ENCODE measurements at regions not wholly inside any gene's neighbourhood (a gene's known extent, or its start where the extent isn't known, plus 50 kb on each side); places are given as distances from the start of the nearest gene placed in this dataset.
"Not testable (repeated sequence)": the region's sequence is repeated elsewhere in the genome, so short reads cannot be mapped to it uniquely, and the experiment has no call there.

DNA sequence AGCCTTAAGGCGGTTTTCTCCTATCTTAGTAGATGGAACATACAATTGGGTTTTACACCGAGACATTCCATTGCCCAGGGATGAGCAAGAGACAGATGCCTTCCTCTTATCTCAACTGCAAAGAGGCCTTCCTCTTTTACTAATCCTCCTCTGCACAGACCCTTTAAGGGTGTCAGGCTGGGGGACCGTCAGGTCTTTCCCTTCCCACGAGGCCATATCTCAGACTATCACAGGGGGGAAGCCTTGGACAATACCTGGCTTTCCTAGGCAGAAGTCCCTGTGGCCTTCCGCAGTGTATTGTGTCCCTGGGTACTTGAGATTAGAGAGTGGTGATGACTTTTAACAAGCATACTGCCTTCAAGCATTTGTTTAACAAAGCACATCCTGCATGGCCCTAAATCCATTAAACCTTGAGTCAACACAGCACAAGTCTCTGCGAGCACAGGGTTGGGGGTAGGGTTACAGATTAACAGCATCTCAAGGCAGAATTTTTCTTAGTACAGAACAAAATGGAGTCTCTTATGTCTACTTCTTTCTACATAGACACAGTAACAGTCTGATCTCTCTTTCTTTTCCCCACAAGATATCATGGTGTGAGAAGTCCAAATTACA, 874.1 kb downstream of the RAPGEF2 start:
- TF ChIP-seq POLR2AphosphoS5 (IDR thresholded peaks at IDR 0.05), result not testable (repeated sequence)
- TF ChIP-seq, protein P1, sequence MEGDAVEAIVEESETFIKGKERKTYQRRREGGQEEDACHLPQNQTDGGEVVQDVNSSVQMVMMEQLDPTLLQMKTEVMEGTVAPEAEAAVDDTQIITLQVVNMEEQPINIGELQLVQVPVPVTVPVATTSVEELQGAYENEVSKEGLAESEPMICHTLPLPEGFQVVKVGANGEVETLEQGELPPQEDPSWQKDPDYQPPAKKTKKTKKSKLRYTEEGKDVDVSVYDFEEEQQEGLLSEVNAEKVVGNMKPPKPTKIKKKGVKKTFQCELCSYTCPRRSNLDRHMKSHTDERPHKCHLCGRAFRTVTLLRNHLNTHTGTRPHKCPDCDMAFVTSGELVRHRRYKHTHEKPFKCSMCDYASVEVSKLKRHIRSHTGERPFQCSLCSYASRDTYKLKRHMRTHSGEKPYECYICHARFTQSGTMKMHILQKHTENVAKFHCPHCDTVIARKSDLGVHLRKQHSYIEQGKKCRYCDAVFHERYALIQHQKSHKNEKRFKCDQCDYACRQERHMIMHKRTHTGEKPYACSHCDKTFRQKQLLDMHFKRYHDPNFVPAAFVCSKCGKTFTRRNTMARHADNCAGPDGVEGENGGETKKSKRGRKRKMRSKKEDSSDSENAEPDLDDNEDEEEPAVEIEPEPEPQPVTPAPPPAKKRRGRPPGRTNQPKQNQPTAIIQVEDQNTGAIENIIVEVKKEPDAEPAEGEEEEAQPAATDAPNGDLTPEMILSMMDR (IDR thresholded peaks at IDR 0.05), result not testable (repeated sequence)

Measured in sigmoid colon (tissue), 4 donors.